ENCODE measurements at regions not wholly inside any gene's neighbourhood (a gene's known extent, or its start where the extent isn't known, plus 50 kb on each side); places are given as distances from the start of the nearest gene placed in this dataset.

DNA sequence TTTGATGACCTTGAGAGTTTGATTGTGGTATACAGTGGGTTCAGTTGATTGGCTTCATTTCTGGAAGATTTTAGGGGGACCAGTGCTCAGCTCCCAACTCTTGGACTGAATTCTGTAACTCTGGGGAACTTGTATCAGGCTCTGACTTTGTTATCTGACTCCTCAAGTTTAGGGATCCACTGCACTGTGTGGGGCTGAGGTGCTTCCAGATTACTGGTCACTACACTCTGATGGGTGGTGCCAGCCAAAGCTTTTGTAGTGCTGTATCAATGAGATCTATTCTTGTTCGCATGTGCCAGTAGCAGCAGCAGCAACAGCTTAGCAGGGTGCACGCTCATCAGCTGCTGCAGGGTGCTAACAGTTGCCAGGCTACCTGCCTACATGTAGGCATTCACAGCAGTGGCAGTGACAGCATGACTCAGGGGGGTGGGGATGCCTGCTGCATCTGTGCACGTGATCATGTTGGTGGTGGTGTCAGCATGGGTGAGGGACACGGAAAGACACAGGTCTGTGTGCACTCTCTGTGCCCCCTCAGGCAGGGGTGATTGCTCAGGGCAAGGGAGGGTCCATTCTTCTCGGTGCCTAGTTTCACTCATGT is 438.8 kb upstream of the SEMA6A start:
- TF ChIP-seq, protein P1, sequence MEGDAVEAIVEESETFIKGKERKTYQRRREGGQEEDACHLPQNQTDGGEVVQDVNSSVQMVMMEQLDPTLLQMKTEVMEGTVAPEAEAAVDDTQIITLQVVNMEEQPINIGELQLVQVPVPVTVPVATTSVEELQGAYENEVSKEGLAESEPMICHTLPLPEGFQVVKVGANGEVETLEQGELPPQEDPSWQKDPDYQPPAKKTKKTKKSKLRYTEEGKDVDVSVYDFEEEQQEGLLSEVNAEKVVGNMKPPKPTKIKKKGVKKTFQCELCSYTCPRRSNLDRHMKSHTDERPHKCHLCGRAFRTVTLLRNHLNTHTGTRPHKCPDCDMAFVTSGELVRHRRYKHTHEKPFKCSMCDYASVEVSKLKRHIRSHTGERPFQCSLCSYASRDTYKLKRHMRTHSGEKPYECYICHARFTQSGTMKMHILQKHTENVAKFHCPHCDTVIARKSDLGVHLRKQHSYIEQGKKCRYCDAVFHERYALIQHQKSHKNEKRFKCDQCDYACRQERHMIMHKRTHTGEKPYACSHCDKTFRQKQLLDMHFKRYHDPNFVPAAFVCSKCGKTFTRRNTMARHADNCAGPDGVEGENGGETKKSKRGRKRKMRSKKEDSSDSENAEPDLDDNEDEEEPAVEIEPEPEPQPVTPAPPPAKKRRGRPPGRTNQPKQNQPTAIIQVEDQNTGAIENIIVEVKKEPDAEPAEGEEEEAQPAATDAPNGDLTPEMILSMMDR (optimal IDR thresholded peaks at IDR 0.05 in 1 of 3, IDR thresholded peaks at IDR 0.05 in 1 of 3, conservative IDR thresholded peaks at IDR 0.05 in 1 of 3; ENCODE audit: extremely low read depth in 1 of 3, insufficient read depth in 2 of 3, low read length in 3 of 3), result no peak
- TF ChIP-seq EZH2 (IDR thresholded peaks at IDR 0.05; ENCODE audit: low read length), result no peak
- Histone ChIP-seq H3K36me3 (ENCODE audit: control insufficient read depth in 2 of 2, extremely low read depth in 1 of 2, insufficient read depth in 2 of 2, low read length in 2 of 2) (no peaks in the 10 kb centered on the region), H3K9ac (ENCODE audit: control insufficient read depth, extremely low read depth, insufficient read depth, low read length) (no peak overlapping the region), H3K4me1 (ENCODE audit: control insufficient read depth, extremely low read depth, insufficient read depth, low read length) (no peaks in the 10 kb centered on the region), H3K9me3 (ENCODE audit: control insufficient read depth, low read depth, low read length) (no peaks in the 10 kb centered on the region), H4K20me1 (ENCODE audit: control insufficient read depth, extremely low read depth, insufficient read depth, low read length) (no peaks in the 10 kb centered on the region), H3K4me2 (ENCODE audit: control insufficient read depth, extremely low read depth, insufficient read depth, low read depth, low read length) (no peak overlapping the region), H3K4me3 (ENCODE audit: control insufficient read depth in 2 of 3, extremely low read depth in 1 of 3, insufficient read depth in 2 of 3, low read depth in 1 of 3, low read length in 3 of 3) (no peak overlapping the region), H2AFZ (ENCODE audit: control insufficient read depth, low read length) (no peak overlapping the region), H3K9me1 (ENCODE audit: control insufficient read depth, extremely low read depth, insufficient read depth, low read length) (no peaks in the 10 kb centered on the region), H3K79me2 (ENCODE audit: control insufficient read depth, insufficient read depth, low read length) (no peaks in the 10 kb centered on the region), H3K27me3 (ENCODE audit: control insufficient read depth, extremely low read depth, insufficient read depth, low read length) (no peaks in the 10 kb centered on the region), H3K27ac (ENCODE audit: control insufficient read depth, insufficient read depth, low read length) (no peak overlapping the region)
- FAIRE-seq, result no peak
- dilution Hi-C loops (cut with MboI; ENCODE audit: extremely low pct_ligation_motif_present, low sequenced_read_pairs), result no loop called here
- no peak for DNase-seq (ENCODE audit: low read depth, low spot score)

DNA sequence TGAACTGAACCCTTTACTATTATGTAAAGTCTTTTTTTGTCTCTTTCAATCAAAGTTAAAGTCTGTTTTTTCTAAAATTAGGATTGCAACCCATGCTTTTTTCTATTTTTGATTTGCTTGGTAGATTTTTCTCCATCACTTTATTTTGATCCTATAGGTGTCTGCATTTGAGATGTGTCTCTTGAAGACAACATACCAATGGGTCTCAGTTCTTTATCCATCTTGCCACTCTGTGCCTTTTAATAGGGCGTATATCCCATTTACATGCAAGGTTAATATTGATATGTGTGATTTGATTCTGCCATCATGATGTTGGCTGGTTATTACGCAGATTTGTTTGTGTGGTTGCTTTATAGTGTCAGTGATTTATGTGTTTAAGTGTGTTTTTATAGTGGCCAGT is 436.0 kb upstream of the SEMA6A start:
- H3K4me2 ChIP-seq (ENCODE audit: control insufficient read depth, extremely low read depth, insufficient read depth, low read depth, low read length), result no peak overlapping the region
- no peaks in the 10 kb centered on the region for H3K9me1 ChIP-seq (ENCODE audit: control insufficient read depth, extremely low read depth, insufficient read depth, low read length)
- H3K9ac ChIP-seq (ENCODE audit: control insufficient read depth, extremely low read depth, insufficient read depth, low read length), result no peak overlapping the region
- no peak overlapping the region for H3K4me3 ChIP-seq (ENCODE audit: control insufficient read depth in 2 of 3, extremely low read depth in 1 of 3, insufficient read depth in 2 of 3, low read depth in 1 of 3, low read length in 3 of 3)
- no peak for FAIRE-seq
- no peaks in the 10 kb centered on the region for H3K4me1 ChIP-seq (ENCODE audit: control insufficient read depth, extremely low read depth, insufficient read depth, low read length)
- H2AFZ ChIP-seq (ENCODE audit: control insufficient read depth, low read length), result no peak overlapping the region
- DNase-seq (ENCODE audit: low read depth, low spot score), result no peak
- dilution Hi-C loops (cut with MboI; ENCODE audit: extremely low pct_ligation_motif_present, low sequenced_read_pairs), result no loop called here
- no peaks in the 10 kb centered on the region for H3K79me2 ChIP-seq (ENCODE audit: control insufficient read depth, insufficient read depth, low read length)
- H3K9me3 ChIP-seq (ENCODE audit: control insufficient read depth, low read depth, low read length), result no peaks in the 10 kb centered on the region
- H3K27ac ChIP-seq (ENCODE audit: control insufficient read depth, insufficient read depth, low read length), result no peak overlapping the region
- H3K36me3 ChIP-seq (ENCODE audit: control insufficient read depth in 2 of 2, extremely low read depth in 1 of 2, insufficient read depth in 2 of 2, low read length in 2 of 2), result no peaks in the 10 kb centered on the region
- TF ChIP-seq EZH2 (IDR thresholded peaks at IDR 0.05; ENCODE audit: low read length), result no peak
- TF ChIP-seq, protein P1 (optimal IDR thresholded peaks at IDR 0.05 in 1 of 3, IDR thresholded peaks at IDR 0.05 in 1 of 3, conservative IDR thresholded peaks at IDR 0.05 in 1 of 3; ENCODE audit: extremely low read depth in 1 of 3, insufficient read depth in 2 of 3, low read length in 3 of 3), result no peak
- no peaks in the 10 kb centered on the region for H4K20me1 ChIP-seq (ENCODE audit: control insufficient read depth, extremely low read depth, insufficient read depth, low read length)
- no peaks in the 10 kb centered on the region for H3K27me3 ChIP-seq (ENCODE audit: control insufficient read depth, extremely low read depth, insufficient read depth, low read length)

All from keratinocyte (primary cell).